ENCODE measurements at regions not wholly inside any gene's neighbourhood (a gene's known extent, or its start where the extent isn't known, plus 50 kb on each side); places are given as distances from the start of the nearest gene placed in this dataset.

DNA sequence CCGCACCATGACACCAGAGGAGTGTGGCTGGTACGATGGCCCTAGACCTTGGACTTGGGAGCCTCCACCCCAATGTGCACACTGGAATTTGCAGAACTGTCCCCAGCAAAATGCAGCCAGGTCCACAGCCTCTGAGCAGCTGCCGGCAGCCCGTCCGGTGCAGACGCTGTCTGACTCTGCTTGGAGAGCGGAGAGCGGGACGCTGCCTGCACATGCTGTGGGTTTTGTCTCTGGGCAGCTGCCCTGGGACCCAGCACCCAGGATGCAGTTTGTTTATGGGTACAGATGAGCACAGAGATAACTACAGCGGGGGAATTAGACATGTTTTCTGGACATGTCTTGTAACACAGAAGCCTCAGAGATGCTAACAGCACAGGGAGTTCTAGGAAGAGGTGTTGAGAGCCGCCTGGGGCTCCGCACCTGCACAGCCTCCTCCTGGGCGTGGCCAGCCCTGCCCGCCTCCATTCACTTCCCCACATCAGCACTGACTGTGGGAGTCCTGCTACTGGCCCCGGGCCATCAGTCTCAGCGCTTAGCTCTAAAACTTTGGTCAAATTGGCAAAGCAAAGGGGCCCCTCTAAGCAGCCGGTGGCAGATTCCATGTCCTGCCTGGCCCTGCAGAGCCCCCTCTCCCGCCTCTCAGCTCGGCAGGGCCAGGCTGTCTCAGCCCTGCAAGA, 159.6 kb downstream of the IRX2 start:
- H3K4me3 ChIP-seq (ENCODE audit: low read depth, poor library complexity, severe bottlenecking): no peak overlapping the region
- TF ChIP-seq, protein P1, sequence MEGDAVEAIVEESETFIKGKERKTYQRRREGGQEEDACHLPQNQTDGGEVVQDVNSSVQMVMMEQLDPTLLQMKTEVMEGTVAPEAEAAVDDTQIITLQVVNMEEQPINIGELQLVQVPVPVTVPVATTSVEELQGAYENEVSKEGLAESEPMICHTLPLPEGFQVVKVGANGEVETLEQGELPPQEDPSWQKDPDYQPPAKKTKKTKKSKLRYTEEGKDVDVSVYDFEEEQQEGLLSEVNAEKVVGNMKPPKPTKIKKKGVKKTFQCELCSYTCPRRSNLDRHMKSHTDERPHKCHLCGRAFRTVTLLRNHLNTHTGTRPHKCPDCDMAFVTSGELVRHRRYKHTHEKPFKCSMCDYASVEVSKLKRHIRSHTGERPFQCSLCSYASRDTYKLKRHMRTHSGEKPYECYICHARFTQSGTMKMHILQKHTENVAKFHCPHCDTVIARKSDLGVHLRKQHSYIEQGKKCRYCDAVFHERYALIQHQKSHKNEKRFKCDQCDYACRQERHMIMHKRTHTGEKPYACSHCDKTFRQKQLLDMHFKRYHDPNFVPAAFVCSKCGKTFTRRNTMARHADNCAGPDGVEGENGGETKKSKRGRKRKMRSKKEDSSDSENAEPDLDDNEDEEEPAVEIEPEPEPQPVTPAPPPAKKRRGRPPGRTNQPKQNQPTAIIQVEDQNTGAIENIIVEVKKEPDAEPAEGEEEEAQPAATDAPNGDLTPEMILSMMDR (IDR thresholded peaks at IDR 0.05): no peak
- no peak for TF ChIP-seq POLR2A (IDR thresholded peaks at IDR 0.05)
- WGBS, 2 donors: 52 to 56% methylated on average over 18 to 19 of the region's 19 CpGs
- DNase-seq (ENCODE audit: low spot score in 2 of 2): no peak
- intact Hi-C loops (cut with DNase I; ENCODE audit: low total_unique reads): no loop called here

DNA sequence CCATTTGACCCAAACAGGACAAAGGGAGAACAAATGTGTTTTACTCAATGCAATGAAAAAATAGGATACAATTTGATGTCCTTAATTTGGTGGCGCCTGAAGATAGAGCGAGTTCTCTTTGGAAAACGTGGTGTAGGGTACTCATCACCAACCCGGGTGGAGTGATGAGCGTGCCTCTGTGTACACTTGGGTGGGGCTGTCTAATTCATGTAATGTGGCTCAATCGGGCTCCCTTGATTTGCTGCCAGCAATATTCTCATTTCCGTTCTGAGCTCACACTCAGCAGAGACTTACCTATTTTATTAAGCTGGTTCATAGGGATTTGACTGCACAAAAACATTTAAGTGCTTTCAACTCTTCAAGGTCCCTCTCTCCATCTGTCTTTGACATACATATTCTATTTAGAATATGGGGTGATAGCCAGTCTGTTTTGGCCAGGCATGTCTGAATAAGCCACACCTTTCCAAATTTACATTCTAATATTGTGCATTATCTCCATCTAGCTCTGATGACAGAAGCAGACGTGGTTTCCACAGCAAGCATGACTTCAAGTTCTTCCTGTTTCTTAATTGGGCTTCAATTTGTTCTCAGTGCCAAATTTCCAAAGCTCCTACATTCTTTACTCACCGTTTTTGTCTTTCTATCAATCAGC, 162.5 kb downstream of the IRX2 start:
- intact Hi-C loops (cut with DNase I; ENCODE audit: low total_unique reads): no loop called here
- TF ChIP-seq, protein P1 (IDR thresholded peaks at IDR 0.05): no peak
- no peak for TF ChIP-seq POLR2A (IDR thresholded peaks at IDR 0.05)
- no peak overlapping the region for H3K4me3 ChIP-seq (ENCODE audit: low read depth, poor library complexity, severe bottlenecking)
- 37 to 41% methylated on average over 9 of the region's 9 CpGs for WGBS, 2 donors
- DNase-seq (ENCODE audit: low spot score in 2 of 2): no peak

DNA sequence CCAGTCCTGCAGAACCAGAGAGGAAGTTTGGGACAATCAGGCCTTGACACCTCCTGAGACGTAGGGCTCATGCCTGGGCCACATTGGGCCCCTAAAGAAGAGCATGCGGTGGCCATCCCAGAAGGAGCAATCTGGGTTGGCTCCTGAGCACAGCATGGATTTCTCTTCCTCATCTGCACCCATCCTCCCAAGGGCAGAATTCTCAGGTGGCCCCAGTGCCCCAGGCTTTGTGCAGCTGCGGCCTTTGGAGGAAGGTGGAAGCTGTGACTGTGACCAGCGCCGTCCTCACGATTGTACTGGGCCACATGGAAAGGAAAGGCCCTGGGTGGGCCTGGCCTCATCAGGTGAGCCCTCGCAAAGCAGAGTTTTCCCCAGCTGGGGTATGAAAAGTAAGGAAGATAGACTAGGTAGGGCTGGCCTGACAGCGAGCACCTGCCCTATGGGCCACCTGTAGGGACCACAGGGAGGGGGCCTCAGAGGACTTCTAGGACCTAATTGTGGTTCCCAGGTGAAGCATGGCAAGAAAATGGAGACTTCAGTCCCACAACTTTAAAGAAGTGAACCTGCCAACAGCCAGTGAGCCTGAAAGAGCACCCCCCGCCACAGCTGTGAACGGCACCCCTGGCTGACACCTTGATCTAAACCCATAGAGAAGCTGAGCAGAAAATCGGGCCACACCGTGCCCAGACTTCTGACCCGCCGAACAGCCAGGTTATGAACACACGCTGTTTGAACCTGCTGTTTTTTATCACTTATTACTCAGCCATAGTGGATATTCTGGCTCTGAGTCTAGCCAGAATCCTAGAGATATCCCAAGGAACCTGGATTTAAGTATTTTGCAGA, 164.1 kb downstream of the IRX2 start:
- 89 to 95% methylated on average over 15 of the region's 15 CpGs for WGBS, 2 donors
- no peak for TF ChIP-seq POLR2A (IDR thresholded peaks at IDR 0.05)
- TF ChIP-seq, protein P1 (IDR thresholded peaks at IDR 0.05): no peak
- intact Hi-C loops (cut with DNase I; ENCODE audit: low total_unique reads): no loop called here

DNA sequence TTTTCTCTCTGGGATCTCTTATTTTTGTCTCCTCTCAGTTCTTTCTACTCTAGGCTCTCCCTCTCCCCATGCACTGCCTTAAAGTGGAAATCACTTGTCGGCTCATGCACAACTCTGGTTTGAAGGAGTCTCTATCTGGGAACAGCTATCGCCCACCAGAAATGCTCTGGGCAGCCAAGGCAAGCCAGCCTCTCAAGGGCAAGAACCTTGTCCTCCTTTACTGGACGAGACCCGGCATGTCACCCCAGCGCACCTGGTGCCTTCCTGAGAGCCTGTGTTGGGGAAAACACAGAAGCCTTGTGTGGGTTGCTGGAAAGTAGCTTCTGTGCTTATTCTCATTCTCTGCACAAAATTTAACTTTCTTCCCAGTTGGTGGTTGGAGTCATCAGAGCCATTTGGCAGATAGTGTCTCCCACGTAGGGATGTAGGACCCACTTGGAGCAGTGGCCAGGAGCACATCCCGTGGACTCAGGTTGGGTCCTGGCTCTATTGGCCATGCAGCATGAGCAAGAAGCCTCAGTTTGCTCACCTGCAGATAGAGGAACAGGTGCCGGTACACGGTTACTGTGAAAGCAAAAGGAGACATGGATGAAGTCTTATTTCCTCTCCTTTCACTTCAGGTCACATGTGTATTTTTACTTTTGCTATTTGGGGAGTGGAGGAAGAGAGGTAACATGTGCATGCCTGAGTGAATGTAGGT, 165.3 kb downstream of the IRX2 start:
- H3K4me3 ChIP-seq (ENCODE audit: low read depth, poor library complexity, severe bottlenecking): no peak overlapping the region
- WGBS, 2 donors: 89% methylated on average over 9 of the region's 9 CpGs
- TF ChIP-seq, protein P1 (IDR thresholded peaks at IDR 0.05): no peak
- TF ChIP-seq POLR2A (IDR thresholded peaks at IDR 0.05): no peak
- intact Hi-C loops (cut with DNase I; ENCODE audit: low total_unique reads): no loop called here
- peak in 1 of 2 donors; percentile 69 for DNase-seq (ENCODE audit: low spot score in 2 of 2)

More for the DNA sequence above, 164.1 kb downstream of the IRX2 start:
- peak in 1 of 2 donors; percentile 68 for DNase-seq (ENCODE audit: low spot score in 2 of 2)
- H3K4me3 ChIP-seq (ENCODE audit: low read depth, poor library complexity, severe bottlenecking): no peak overlapping the region

DNA sequence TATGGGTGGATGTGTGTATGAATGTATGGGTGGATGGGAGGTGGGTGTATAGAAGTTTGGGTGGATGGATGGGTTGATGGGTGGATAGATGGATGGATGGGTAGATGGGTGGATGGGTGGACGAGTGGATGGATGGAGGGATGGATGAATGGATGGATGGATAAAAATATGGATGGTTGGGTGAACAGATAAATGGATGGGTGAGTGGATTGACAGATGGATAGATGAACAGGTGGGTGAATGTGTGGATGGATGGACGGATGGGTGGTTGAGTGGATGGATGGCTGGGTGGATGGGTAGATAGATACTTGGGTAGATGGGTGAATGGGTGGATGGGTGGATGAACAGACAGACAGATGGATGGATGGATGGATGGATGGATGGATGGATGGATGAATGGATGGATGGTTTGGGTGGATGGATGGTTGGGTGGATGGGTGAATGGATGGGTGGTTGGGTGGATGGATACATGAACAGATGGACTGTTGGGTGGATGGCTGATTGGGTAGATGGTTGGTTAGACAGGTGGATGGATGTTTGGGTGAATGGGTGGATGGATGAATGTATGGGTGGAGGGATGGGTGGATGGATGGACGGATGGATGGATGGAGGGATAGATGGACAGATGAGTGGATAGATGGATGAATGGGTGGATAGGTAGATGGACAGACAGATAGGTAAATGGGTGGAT, 166.8 kb downstream of the IRX2 start:
- WGBS, 2 donors: 69 to 77% methylated on average over 3 of the region's 3 CpGs
- intact Hi-C loops (cut with DNase I; ENCODE audit: low total_unique reads): no loop called here
- peak in 1 of 2 donors; percentile 50 for DNase-seq (ENCODE audit: low spot score in 2 of 2)
- no peak overlapping the region for H3K4me3 ChIP-seq (ENCODE audit: low read depth, poor library complexity, severe bottlenecking)
- TF ChIP-seq POLR2A (IDR thresholded peaks at IDR 0.05): no peak
- TF ChIP-seq, protein P1 (IDR thresholded peaks at IDR 0.05): no peak

All from lower leg skin (tissue), 4 donors.